ENCODE measurements at regions not wholly inside any gene's neighbourhood (a gene's known extent, or its start where the extent isn't known, plus 50 kb on each side); places are given as distances from the start of the nearest gene placed in this dataset.
"Not testable (repeated sequence)": the region's sequence is repeated elsewhere in the genome, so short reads cannot be mapped to it uniquely, and the experiment has no call there.

DNA sequence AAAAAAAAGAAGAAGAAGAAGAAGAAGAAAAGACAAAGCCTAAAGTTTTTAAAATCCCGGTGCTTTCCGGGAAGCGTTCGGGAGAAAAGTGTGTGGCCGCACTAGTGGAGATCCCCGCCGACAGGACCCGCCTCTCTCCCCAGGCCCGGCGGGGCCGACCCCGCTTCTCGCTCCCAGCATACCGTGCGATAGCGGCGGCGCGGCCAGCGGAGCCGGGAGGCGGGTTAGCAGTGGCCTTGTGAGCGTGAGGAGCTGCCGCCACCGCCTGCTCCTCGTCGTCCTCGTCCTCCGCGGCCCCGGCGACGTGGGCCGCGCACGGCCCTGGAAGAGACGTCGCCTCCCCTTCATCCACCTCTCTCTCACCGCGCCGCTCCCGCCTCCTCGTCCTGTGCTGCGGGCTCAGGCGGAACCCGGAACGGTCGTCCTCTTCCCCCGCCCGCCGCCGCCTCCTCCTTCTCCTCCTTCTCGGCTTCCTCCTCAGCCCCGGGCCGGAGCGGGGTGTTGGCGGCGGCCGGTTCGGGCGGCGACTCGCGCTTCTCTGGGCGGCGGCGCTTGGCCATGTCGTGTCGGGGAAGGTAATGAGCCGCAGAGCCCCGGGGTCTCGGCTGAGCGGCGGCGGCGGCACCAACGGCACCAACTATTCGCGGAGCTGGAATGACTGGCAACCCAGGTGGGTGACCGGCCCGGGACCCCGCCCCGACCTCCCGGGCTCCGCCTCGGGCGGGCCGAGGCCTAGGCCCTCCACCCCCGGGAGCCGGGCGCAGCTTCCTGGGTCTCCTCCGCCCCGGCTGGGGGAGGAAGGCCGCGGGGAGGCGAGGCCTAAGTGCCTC, 62.6 kb upstream of the CDR2 start:
- DNase-seq (ENCODE audit: insufficient read length, low spot score), result peak; percentile 13
- not testable (repeated sequence) for FAIRE-seq

DNA sequence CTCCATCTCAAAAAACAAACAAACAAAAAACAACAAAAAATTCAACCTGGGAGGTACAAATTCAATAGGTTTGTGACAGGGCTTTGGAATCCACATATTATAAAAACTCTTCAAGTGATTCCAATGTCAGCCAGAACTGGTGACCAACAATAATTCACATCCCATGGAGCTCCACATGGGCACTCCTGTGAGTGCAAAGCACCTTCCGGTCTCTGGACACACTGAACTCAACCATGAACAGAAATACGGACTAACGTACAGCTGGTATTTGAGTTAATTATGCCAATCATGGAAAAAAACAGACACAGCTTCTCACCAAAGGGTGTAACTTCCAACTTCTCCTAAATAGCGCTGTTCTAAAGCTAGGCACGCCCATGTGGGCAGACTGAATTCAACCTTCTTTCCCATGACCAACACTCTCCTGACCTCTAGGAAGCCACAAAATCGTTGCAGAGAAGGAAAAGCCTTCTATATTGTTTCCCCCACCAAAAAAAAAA, 62.0 kb upstream of the CDR2 start:
- FAIRE-seq; DNase-seq (ENCODE audit: insufficient read length, low spot score): not testable (repeated sequence)

DNA sequence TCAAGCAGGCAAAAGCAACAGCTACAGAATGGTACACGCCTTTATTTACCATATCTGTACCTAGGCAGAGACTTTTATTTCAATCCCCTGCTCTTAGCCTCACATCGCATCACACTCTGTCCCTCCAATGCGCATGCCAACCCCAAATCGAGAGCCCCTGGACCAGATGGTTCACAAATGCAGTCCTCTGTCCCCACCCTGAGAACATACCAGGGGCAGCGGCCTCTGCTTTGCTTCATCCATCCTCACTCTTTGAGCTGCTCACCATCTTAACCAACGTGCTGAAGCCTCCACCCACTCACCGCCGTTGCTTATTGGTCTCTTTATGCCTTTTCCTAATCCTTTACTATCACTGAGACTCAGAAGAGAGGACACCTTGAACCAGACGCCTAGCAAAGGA, 56.9 kb upstream of the CDR2 start:
- DNase-seq (ENCODE audit: insufficient read length, low spot score); FAIRE-seq: not testable (repeated sequence)

DNA sequence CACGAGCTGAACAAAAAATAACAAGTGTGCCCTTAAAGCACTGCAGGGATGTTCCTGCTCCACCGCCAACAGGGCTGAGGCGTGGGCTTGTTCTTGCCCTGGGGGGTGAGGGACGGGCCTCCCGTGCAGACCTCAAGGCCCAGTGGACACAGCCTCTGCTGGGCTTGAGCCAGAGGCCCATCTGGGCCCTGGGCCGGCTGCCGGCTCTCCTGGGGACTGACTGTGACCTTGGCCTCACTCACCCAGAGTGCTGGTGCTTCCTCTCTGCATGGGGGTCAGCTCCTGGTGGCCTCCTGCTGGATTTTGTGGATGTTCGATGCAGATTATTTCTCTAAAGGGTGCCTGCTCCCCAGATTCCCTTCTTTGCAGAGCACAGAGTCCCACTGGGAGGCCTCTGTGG, 54.2 kb upstream of the CDR2 start:
- no peak for DNase-seq (ENCODE audit: insufficient read length, low spot score)
- FAIRE-seq, result no peak

DNA sequence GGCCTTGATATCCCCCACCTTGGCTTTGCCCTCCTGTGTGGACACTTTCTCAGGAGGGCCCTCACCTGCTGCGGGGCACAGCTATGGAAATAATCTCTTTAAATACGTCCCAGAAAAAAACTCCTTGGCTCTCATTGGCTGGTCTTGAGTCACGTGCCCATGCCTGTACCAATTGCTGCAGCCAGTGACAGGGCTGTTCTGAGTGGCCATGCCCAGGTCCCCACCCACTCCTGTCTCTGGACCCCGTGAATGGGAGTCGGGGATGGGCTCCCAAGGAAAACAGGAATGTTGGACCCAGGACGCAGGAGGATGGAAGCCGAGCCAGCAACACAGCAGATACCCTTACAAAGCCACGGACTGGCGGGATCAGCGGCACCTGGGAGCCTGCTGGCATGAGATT, 53.1 kb upstream of the CDR2 start:
- FAIRE-seq (no peak), DNase-seq (ENCODE audit: insufficient read length, low spot score) (no peak)

DNA sequence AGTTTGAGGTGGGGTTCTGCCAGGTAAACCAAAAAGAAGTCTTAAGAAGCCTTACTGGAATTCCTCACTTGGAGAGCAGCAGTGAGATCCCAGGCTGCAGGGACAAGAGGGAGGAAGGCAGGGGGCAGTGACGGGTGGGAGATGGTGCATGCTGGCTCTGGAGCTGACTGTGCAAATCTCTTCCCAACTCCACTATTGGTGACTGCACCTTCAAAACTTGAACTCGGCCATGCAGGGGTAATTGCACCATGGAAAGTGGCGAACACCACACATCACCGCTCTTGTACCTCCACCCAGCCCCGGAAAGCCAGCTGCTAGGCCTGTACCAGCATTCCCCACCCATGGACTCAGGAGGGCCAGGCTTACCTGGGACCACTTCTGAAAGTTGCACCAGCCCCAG, 51.4 kb upstream of the CDR2 start:
- no peak for DNase-seq (ENCODE audit: insufficient read length, low spot score)

DNA sequence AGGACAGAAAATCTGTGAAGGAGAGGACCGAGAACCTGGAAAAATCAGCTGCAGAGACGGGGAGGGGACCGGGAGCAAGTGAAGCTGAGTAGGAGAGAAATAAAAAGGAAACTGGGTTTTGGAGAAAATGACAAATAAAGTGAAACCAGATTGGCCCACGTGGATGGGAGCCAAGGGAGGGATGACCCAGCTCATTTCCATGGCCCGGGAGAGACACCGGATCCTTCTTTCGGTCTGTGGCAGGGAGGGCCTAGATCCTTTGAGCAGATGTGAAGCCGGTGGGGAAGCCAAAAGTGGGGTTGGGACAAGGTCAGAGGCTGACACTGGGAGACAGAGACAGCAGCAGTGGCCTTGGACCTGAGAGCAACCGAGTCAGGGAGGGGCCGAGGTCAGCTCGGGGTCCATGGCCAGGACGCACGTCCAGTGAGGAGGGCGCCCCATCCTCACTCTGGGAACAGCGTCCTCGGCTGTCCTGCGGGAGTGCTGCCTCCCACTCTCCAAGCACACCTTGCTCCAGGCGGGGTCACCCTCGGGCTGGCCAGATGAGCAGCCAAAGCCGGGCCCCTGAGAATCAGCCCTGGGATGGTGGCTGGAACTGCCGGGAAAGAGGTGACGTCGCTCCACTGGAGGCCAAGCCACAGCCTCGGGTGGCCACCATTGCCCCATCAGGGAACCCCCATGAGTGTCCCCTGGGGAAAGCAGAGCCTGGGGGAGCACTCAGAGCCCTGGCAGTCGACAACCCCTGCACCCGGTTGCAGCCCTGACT, 50.8 kb upstream of the CDR2 start:
- DNase-seq (ENCODE audit: insufficient read length, low spot score) (no peak), FAIRE-seq (no peak)

More for the DNA sequence above, 51.4 kb upstream of the CDR2 start:
- no peak for FAIRE-seq

DNA sequence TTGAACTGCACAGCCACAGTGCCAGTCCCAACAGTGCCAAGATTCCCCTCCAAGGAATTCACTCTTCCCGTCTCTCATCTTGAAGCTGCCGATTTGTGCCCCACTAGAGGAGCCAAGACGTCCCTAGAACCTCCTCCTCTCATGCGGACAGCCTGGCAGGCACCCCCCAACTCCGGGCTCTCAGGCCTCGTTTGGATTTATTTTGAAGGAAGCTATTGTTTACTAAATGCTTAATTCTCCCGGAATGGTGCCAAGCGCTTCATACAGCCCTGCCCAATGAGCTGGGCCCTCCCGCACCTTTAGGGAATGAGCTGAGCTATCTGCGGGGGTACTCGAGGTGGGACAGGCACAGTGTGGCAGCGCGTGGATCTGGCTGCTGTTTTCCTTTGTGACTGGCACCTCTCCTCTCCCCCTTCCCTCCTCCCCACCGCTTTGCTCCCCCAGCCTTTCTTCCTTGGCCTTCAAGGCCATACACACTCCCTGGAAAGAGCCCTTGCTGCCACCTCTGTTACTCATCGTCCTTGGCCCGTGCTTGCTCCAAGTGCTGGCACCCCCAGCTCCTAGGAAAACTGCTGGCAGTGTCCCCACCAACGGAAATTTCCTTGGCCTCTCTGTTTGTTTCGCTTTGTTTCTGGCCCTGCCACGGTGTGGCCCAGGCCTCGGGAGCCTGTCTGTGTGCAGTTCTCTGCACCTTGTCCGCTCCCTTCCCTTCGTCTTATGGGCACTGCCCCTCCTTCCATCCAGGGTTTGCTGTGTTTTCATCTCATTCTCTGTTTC, 49.9 kb upstream of the CDR2 start:
- DNase-seq (ENCODE audit: insufficient read length, low spot score) (no peak), FAIRE-seq (no peak)
